NCI-H1417 (cell line): ENCODE measurements at regions not wholly inside any gene's neighbourhood (a gene's known extent, or its start where the extent isn't known, plus 50 kb on each side); places are given as distances from the start of the nearest gene placed in this dataset.
A peak's percentile ranks its signal among the peaks of the same experiment; 100 is the strongest.
"Not testable (repeated sequence)": the region's sequence is repeated elsewhere in the genome, so short reads cannot be mapped to it uniquely, and the experiment has no call there.

ENCODE experiments used
- DNase-seq, 3 experiments: peaks; one replicate each; lab custom pipeline; 2025; lab: John Stamatoyannopoulos, UW

DNA sequence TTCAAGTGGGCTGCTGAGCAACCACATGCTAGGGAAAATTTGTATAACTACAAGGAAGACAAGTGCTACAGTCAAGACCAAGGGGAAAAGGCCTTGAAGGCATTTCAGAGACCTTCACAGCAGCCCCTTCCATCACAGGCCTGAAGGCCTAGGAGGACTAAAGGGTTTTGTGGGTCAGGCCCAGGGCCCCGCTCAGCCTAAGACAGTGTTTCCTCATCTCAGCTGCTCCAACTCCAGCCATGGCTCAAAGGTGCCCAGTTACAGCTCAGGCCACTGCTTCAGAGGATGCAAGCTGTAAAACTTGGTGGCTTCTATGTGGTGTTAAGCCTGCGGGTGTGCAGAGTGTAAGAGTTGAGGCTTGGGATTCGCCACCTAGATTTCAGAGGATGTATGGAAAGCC lies 260.5 kb downstream of the NXPE2 start:
- no peak for DNase-seq

DNA sequence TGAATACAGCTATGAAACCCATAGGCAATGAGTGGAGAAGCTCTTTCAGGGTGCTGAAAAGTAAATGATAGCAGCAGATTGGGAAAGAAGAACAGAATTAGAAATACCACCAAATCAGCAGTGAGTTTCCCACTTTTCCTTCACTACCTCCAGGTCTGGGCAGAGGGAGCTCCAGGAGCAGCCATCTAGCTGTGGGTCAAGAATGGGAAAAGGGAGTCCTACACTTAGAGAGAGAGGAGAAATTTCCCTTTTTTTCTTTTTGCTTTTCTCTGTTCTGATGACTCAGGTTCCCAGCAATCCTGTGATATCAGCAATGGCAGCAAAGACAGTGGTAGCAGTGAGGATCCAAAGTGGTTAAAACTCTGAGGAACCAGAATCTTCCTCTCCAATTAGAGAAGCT lies 263.9 kb downstream of the NXPE2 start:
- DNase-seq = no peak

DNA sequence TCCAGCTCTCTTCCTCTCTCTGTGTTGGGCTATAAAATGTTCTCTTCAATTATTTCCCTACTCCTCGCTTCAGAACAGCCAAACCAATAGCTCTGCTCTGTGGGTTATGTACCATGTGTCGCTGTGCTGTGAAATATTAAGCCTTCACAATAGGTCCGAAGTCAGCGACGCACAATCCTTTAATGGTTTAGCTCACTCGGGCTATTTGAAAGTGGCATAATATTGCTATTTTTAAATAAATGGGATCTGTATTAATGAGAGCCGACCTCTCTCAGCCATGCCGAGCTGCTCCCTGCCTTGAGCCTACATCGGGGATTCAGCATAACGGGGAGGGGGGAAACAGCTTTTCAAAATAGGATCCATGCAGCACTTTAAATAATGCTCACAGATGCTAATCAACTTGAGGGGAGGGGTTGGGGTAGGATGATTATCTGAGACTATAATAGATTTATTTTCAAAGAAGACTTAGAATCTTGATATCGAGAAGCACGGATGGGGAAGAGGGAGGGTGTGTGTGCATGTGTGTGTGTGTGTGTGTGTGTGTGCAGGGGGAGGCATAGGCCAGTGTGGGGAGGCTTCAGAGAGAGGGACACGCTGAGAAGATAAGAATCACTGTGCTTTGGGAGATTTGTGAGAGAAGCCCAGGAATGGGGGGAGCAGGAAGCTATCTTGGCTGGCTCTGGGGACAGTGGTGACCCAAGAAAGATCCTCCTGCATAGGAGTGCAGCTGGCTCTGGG lies 271.5 kb downstream of the NXPE2 start:
- DNase-seq = no peak

DNA sequence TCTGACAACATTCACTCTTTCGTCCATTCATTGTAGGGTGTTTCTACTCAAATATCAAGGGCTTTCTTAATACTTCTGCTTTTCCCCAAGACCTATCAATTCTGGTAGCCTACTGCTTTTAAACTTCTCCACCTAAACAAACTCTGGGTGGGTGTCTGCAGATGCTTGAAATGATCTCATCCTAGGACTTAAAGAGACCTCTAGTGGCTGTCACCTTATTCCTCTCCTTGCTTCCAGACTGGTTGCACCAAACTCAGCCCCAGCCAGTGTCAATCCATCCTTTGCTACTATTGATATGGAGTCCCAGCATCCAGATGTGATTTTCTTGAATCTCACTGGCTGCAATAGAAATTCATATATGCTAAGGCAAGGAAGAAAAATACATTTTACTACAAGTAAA lies 274.7 kb downstream of the NXPE2 start:
- peak; percentile 16 to 53 (median 16) for DNase-seq

DNA sequence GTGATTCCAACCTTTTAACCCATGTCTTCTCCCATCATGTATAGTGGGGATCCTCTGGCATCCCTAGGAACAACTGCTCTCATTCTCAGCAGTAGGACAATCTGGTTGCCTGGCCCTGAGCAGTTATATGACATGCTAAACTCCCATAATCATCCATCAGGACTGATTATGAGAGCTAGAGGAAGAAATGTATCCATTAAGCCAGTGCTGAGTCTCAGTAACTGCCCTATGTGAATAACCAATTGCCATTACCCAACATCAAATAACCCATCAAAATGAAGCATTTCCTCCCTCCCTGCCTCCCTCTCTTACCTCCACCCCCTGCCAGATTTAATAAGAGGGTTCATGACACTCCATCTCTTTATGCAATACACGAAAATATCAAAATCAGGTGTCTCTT lies 277.6 kb downstream of the NXPE2 start:
- peak in 1 of 3 experiments; percentile 27 for DNase-seq

DNA sequence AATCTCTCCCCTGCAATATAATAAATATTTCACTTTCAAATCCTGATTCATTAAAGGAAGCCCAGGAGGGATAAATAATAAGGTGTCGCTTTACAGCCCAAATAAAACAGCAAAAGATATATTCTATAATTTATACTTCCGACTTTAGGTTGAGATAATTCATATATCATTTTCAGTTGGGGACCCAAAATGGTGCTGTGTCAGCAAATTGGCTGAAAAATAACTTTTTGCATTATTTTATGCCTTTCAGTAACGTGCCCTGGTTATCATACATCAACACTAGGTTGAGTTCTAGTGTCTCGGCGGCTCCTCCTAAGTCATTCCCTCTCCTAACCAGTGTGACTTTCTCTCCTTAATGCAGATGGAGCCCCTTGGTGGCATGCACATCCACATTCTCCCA lies 278.2 kb downstream of the NXPE2 start:
- DNase-seq = no peak

DNA sequence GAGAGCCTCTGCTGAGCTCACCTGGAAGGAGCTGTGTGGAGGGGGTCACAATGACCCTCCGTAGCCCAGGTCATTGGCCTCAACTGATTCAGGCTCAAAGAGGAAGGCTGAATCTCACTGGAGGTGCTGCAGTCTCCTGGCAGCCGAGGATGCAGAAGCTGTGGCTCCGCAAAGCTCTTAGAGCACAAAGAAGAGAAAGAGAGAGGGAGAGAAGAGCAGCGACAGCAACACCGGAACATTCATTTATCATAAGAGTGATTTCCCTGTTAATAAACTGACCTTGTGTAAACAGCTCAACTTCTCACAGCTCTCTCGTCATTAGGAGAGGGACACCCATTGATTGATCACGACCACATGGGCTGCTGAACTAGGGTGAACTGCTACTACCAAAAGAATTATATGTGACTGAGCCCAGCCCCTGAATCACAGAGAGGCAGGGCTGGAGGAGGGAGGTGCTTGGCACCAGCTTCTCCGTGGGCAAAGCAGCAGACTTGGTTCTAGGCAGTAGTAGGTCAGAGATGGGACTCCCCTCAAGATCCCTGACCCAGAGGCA lies 281.7 kb downstream of the NXPE2 start:
- DNase-seq = peak in 2 of 3 experiments; percentile 17 to 63

DNA sequence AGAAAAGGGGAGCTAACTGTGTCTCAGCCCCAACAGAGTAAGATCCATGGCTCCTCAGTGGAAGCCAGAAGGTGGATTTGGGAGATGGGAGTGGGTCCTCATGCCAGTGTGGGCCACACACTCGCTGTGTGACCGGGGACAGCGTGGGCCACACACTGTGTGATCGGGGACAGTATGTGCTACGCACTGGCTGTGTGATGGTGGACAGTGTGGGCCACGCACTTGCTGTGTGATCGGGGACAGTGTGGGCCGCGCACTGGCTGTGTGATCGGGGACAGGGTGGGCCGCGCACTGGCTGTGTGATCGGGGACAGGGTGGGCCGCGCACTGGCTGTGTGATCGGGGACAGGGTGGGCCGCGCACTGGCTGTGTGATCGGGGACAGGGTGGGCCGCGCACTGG lies 282.5 kb downstream of the NXPE2 start:
- not testable (repeated sequence) for DNase-seq

DNA sequence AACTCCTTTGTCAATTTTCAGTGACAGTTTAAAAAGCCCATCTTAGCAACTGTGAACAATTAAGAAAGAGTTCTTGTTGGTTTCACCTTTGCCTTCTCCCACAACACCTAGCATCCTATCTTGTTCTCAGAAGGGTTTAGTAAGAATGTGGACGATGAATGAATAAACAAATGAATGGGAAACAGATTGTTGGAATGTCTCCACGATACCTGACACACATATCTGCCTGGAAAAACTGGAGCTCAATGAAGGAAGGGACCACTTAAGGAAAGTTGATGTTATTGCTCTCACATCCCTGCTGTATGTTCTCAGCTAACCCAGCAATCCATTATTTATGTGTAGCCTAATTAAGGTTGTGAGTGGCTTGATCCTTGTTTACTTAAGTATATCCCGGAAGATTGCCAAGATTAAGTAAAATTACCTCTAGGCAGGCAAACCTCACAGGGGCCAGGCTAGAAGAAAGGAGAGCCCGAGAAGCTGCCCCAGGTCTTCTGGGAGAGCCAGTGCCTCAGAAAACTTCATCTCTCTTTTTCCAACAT lies 286.4 kb downstream of the NXPE2 start:
- DNase-seq = peak in 2 of 3 experiments; percentile 8 to 53

DNA sequence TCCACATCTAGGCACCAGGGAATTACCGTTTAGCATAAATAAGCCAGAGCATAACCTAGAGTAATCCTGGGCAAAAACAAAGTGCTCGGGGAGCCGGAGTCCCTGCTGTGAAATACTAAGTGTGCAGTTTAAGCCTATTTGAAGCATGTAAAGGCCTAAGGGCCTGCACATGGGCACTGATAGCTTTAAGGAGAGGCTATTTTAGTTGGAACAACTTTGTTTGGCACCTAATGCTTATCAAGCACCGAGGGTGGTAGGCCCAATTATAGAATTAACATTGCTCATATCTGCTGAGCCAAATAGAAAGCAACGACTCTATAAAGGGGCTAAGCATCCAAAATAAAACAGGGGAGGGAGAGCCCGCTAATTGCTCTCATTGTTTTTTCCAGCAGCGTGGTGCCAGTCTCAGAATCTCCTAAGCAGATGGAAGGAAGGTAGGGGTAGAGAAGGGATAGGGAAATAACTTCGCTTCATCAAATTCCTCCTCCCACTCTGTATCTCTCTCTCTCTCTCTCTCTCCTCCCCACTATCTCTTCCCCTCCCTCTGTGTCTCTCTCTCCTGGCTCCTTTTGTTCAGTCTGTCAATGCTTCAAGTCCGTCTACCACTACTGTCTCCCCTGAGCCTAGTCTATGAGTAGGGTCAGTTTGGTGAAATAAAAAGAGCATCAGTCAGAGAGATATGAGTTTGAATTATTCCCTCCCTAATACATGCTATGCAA lies 292.8 kb downstream of the NXPE2 start:
- DNase-seq = peak in 2 of 3 experiments; percentile 26 to 52

DNA sequence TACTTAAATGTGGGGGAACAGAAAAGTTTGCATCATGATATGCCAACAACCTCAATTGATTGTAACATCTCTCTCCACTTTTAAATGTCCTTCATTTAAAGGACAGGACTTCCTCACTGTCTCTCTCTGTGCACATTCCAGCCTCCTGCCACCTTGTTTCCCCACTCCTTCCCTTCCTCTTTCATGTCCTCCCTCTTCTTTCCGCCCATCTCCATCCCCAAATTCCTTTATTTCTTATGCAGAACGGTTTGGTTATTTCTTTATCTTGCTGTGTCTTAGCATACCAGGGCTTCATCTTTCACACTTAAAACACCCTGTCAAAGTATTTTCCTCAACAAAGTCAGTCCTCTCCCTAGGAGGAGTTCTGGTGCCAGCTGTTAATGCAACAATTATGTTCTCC lies 293.8 kb downstream of the NXPE2 start:
- no peak for DNase-seq

DNA sequence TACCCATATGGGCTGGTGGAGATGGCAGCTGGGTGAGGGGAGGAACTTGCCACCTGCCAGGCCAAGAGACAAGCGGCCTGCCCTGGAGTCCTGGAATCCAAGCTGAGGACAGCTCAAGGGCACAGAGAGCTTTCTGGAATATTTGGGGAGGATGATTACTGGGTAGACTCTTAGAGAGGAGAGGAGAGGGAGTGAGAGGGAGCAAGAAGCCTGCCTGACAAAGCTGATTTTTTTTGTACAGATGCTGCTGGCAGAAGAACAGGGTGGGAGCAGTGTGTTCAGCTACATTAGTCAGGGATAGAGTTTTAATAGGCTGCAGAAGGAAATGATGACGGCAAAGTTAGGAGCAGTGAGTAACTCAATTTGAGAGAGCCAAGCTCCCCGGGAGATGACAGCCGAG lies 299.3 kb downstream of the NXPE2 start:
- no peak for DNase-seq

DNA sequence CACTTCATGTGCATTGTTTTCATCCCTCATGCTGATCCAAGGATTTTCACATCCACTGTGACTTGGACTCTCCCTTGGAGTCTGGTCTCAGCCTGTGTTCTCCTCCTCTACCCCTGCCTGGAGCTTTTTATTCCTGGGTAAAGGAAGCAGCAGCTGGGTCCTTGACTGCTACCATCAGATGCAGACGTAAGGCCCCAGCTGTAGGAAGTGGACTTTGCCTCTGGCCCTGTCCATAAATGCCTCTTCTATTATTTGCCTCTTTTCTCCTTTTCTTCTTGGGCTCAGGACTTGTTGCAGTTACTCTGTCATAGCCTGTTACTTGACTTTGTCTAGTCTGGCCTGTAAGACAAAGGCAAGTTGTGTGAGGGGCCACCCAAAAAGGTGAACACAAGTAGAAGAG lies 303.8 kb downstream of the NXPE2 start:
- DNase-seq = no peak

DNA sequence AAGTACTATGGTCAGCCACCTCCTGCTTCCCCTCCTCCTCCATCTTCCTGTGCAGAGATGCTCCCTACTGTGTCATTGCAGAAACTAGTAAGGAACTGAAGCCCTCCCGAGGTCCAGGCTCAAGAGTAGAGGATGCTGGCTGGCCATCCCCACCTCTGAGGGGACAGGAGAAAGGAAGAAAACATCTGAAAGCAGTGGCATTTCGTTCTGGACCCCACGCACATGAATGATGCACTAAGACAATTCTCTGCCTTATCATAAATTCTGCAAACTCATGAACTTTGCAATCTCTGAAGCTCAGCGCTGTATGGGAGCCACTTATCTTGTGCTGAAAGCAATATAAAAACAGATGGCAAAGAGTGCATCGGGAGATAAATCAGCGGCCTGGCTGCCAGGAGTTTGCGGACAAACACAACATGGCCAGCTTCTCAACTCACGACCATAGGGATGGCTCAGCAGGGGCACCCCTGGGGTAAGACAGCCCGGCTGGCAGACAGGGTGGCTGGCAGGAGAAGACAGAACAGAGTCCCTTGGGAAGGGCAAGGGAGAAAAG lies 306.4 kb downstream of the NXPE2 start:
- no peak for DNase-seq

DNA sequence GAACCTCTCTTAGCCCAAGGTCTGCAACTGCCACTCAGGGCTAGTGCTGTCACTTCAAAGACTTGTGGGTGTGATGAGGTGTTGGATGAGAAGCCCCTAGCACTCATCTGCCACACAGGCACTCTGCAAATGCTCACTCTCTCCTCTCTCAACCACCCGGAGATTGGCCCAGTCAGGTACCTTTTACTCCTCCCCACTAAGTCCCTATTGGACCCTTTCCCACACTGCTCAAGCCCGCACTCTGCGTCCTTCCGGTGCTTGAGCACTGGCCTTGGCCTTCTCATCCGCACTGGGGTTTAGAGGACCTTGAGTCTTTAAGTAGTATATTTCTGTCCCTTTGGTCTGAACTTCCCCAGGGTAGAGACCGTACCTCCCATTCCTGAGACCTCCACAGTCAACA lies 308.0 kb downstream of the NXPE2 start:
- DNase-seq = no peak

DNA sequence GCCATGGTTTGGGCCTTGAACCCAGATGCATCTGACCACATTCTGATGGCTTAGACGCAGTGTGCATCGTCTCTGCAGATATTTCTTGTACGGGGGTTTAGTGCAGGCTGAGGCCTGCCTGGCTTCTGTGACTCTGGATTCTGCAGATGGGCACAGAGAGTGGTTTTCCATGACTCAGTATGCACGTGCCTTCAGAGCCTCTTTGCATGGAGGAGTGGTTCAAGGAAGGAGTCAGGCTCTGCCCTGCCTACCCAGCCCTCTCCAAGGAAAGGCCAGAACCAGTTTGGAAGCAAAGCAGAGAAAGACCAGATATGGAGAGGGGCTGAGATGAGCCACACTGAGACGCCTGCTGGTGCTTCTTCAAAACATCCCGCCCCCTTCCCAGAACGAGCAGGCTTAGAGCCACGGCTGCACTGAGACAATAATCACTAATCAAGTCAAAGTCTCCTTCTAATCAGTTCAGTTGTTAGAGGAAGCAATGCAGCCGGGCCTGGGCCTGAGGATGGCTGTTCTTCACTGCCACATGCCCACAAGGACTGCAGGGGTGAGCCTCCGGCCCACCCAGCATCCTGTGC lies 308.9 kb downstream of the NXPE2 start:
- DNase-seq = no peak

DNA sequence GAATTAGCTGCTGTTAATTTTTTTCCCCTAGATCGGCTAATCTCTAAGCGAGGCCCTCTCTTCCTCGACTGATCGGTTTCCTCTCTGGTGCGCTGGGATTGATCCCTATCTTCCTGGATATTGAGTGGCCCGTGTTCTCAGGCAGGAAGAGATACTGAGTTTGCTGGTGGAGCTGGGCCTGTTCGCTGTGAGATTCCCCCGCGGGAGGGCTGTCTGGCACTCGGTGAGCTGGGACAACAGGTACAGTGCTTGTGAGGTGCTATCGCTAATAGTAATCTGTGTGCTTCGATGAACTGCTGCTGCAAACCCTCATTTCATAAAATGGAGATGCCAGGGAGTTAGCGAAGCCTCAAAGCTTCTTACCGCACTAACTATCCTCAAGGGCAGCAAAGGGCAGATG lies 310.3 kb downstream of the NXPE2 start:
- DNase-seq = no peak

DNA sequence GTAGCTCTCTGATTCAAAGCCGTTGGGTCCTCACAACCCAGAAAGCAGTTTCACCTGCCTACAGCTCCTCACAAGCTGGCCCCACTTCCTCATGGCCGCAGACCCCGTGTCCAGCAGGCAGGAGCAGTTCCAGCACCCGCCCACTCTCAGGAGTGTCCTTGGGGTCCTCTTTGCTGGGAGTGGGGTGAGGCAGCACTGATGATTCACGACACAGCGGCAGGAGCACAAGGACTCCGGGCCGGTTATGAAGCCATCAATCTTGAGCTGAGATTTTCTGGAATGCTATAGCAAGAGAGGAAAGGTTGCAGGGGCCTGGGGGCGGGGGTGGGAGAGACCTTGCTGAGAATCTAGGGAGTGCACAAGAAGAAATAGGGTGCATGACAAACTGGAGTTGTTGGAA lies 311.2 kb downstream of the NXPE2 start:
- DNase-seq = no peak

DNA sequence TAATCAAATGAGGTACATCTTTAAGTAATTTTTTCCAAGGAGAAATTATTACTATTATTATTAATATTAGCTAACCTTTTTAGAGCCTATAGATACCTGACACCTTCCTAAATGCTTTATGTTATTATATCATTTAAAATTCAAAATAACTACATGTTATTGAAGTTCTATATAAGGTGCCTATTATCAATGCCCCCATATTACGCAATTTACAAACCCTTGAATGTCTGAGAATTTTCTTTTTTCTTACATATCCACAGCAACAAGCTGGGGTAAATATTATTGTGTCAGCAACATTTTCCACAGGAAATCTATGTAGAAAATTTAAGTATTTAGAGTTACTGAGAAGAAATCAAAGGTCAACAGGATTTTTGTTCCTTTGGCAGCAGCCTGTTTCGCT lies 327.3 kb downstream of the NXPE2 start:
- no peak for DNase-seq

DNA sequence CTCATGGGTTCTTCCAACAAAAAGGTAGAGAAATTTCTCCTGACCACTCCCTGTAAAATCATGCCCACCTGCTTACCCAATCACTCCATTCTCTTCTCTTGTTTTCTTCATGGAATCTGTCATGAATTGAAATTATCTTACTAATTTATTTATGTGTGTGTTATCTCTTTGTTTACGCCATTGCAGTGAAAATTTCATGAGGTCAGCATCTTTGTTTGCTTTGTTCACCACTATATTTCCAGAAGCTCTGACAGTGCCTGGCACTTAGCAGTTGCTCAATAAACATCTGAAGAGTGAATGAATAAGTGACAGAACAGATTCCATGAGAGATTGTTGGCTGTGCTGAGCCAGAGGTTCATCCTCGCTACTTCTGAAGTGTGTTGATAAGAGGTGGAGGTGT lies 329.5 kb downstream of the NXPE2 start:
- no peak for DNase-seq

DNA sequence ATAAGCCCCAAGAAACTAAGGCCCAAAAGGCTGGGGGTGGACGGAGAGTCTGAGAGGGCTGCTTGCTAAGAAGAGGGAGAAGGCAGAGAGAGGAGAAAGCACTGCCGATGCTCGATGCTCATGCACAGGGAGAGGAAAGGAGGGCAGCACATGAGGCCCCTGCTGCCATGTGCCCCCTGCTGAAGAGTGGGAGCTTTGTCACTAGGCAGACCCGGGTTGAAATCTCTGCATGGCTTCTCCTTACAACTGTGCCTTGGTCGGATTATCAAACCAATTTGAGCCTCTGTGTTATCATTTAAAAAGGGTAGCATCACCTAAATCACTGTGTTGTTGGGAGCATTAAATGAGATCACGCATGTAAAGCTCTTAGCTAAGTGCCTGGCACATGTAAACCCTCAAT lies 330.5 kb downstream of the NXPE2 start:
- no peak for DNase-seq

DNA sequence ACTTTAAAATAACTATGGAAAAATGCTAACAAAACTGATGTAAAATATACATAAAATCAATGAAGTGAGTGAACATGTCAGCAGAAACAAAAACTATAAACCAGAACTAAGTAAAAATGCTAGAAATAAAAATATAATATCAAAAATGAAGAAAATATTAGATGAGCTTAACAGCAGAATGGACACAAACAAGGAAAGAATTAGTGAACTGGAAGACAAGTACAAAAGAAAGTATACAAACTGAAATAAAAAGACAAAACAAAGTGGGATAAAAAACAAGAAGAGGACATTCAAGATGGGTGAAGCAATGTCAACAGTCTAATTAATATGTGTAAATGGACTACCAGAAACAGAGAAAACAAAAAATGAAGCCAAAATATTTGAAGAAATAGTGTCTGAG lies 339.2 kb downstream of the NXPE2 start:
- no peak for DNase-seq
